MM.1S (cell line): ENCODE measurements at regions not wholly inside any gene's neighbourhood (a gene's known extent, or its start where the extent isn't known, plus 50 kb on each side); places are given as distances from the start of the nearest gene placed in this dataset.

Source experiments
- EZH2 ChIP-seq: fragments of 300-600 bp; sonication (generic); optimal IDR thresholded peaks from 2 replicates; pipeline ENCODE3; 2017; ENCODE audit warnings: low read depth, mild to moderate bottlenecking, antibody characterized with exemption, low read length, mixed read lengths
- EZH2phosphoT487 ChIP-seq: fragments of 300-600 bp; sonication (generic); IDR thresholded peaks from 2 replicates; pipeline ENCODE4 v1.6.1; 2018; ENCODE audit warnings: antibody characterized with exemption, low read length
- TF ChIP-seq, protein P1 (sequence below): fragments of 300-600 bp; sonication (generic); IDR thresholded peaks from 2 replicates; pipeline ENCODE4 v1.5.1; 2016; ENCODE audit warnings: antibody characterized with exemption, low read length, mixed read lengths

DNA sequence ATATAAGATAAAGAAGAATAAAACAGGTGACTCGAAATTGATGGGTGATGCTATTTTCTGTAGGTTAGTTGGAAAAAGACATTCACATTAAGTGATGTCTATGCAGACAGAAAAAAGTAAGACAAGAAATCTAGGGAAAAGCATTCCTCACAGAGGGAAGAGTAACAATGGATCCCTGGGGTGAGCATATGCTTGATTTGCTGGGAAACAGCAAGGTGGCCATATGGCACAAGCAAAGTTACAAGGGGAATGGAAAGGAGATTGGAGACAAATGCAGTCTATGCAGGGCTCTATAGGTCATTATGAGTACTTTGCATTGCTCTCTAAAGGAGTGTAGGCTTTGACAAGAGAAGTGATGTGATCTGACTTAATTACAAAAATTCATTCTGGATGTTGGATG lies 90.9 kb upstream of the ZNF804B start:
- TF ChIP-seq EZH2 (no peak), EZH2phosphoT487 (no peak)
- TF ChIP-seq, protein P1, sequence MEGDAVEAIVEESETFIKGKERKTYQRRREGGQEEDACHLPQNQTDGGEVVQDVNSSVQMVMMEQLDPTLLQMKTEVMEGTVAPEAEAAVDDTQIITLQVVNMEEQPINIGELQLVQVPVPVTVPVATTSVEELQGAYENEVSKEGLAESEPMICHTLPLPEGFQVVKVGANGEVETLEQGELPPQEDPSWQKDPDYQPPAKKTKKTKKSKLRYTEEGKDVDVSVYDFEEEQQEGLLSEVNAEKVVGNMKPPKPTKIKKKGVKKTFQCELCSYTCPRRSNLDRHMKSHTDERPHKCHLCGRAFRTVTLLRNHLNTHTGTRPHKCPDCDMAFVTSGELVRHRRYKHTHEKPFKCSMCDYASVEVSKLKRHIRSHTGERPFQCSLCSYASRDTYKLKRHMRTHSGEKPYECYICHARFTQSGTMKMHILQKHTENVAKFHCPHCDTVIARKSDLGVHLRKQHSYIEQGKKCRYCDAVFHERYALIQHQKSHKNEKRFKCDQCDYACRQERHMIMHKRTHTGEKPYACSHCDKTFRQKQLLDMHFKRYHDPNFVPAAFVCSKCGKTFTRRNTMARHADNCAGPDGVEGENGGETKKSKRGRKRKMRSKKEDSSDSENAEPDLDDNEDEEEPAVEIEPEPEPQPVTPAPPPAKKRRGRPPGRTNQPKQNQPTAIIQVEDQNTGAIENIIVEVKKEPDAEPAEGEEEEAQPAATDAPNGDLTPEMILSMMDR, result no peak
